HepG2 (cell line): ENCODE measurements at regions not wholly inside any gene's neighbourhood (a gene's known extent, or its start where the extent isn't known, plus 50 kb on each side); places are given as distances from the start of the nearest gene placed in this dataset.

Source experiments
- ATF2 ChIP-seq: sonication (generic); formaldehyde crosslinking; IDR thresholded peaks from 2 replicates; pipeline ENCODE4 v1.4.0; 2020; ENCODE audit warnings: missing genetic modification reagents
- FIP1L1 ChIP-seq: fragments of 200-400 bp; formaldehyde crosslinking; IDR thresholded peaks from 2 replicates; pipeline ENCODE4 v1.6.1; 2018; ENCODE audit warnings: low read depth, mild to moderate bottlenecking, low read length, moderate library complexity, borderline replicate concordance; ENCODE audit not compliant: insufficient read depth
- KMT2A ChIP-seq: sonication (generic); formaldehyde crosslinking; IDR thresholded peaks from 2 replicates; pipeline ENCODE4 v1.4.0; 2020; ENCODE audit warnings: missing genetic modification reagents
- ZBTB49 ChIP-seq: sonication (generic); formaldehyde crosslinking; IDR thresholded peaks from 2 replicates; pipeline ENCODE4 v1.4.0; 2020; ENCODE audit warnings: missing genetic modification reagents, borderline replicate concordance

- no peak for TF ChIP-seq ZBTB49
- TF ChIP-seq ATF2: no peak
- TF ChIP-seq FIP1L1: no peak
- TF ChIP-seq KMT2A (CRISPR knock-in tag): no peak
Measured at GRCh38 chr2:185610301-185610700, 128.3 kb upstream of the FSIP2 start.
